ENCODE measurements at regions not wholly inside any gene's neighbourhood (a gene's known extent, or its start where the extent isn't known, plus 50 kb on each side); places are given as distances from the start of the nearest gene placed in this dataset.

- peak overlapping the region; percentile 15 for H2AFZ ChIP-seq (ENCODE audit: low read length)
- intact Hi-C loops (cut with micrococcal nuclease) = no loop called here
These were observed 229.1 kb upstream of the FN1 start for GRCh38 chr2:215664847-215665525.

GRCh38 chr2:215662715-215663114 lies 226.8 kb upstream of the FN1 start:
- CTCF ChIA-PET = no interaction called here
- no TSS peak for BruUV-seq (replicated peaks)
- H3K9ac ChIP-seq (ENCODE audit: low read length) = no peak overlapping the region

More at GRCh38 chr2:215664847-215665525, 229.1 kb upstream of the FN1 start:
- TF ChIP-seq CTCF (conservative IDR thresholded peaks at IDR 0.05; ENCODE audit: low read depth, low read length) = no peak
- no peak overlapping the region for H3K4me3 ChIP-seq (ENCODE audit: low read length)
- CTCF ChIA-PET = no interaction called here
- H3K9ac ChIP-seq (ENCODE audit: low read length) = no peak overlapping the region
- no peaks in the 10 kb centered on the region for H3K9me2 ChIP-seq (replicated peaks; ENCODE audit: low read length)
- H3K79me2 ChIP-seq (ENCODE audit: low read length) = no peaks in the 10 kb centered on the region
- no peaks in the 10 kb centered on the region for H4K20me1 ChIP-seq (ENCODE audit: low read length)
- POLR2A ChIA-PET (ENCODE audit: unreplicated experiment) = interaction anchor here (0.5 to 0.6 kb wide), 2 partner anchors 121 to 1034 kb away, joined by 3 to 8 read pairs; no protein-coding TSS in a partner anchor
- H3K4me2 ChIP-seq (ENCODE audit: low read length) = peak overlapping the region; percentile 63
- BruUV-seq (replicated peaks) = no TSS peak
- DNase-seq (peak; percentile 89), ATAC-seq (peak; percentile 99)
- H3K36me3 ChIP-seq (ENCODE audit: low read depth, low read length) = no peaks in the 10 kb centered on the region
- peak overlapping the region; percentile 73 for H3K27ac ChIP-seq (ENCODE audit: low read length)
- no peaks in the 10 kb centered on the region for H3K9me3 ChIP-seq (ENCODE audit: low read length)
- no peaks in the 10 kb centered on the region for H3K27me3 ChIP-seq (ENCODE audit: low read length)
- no peaks in the 10 kb centered on the region for H3F3A ChIP-seq (ENCODE audit: low read length, unreplicated experiment)
- H3K4me1 ChIP-seq (ENCODE audit: insufficient read depth, low read length) = peaks cover 15% of the 10 kb centered on the region

GRCh38 chr2:215660687-215661086 lies 224.8 kb upstream of the FN1 start:
- intact Hi-C loops (cut with micrococcal nuclease) = no loop called here
- ChIA-PET CTCF (no interaction called here), POLR2A (ENCODE audit: unreplicated experiment) (no interaction called here)
- H3K9ac ChIP-seq (ENCODE audit: low read length) = no peak overlapping the region
- H3K9me2 ChIP-seq (replicated peaks; ENCODE audit: low read length) = no peaks in the 10 kb centered on the region
- no TSS peak for BruUV-seq (replicated peaks)
- H4K20me1 ChIP-seq (ENCODE audit: low read length) = no peaks in the 10 kb centered on the region
- H3K27ac ChIP-seq (ENCODE audit: low read length) = no peak overlapping the region
- H3F3A ChIP-seq (ENCODE audit: low read length, unreplicated experiment) = no peaks in the 10 kb centered on the region
- no peaks in the 10 kb centered on the region for H3K36me3 ChIP-seq (ENCODE audit: low read depth, low read length)
- H3K4me3 ChIP-seq (ENCODE audit: low read length) = no peak overlapping the region
- ATAC-seq (no peak), DNase-seq (no peak)
- H3K4me1 ChIP-seq (ENCODE audit: insufficient read depth, low read length) = peaks cover 29% of the 10 kb centered on the region
- no peak for TF ChIP-seq EZH2phosphoT487 (IDR thresholded peaks at IDR 0.05; ENCODE audit: borderline replicate concordance, low read length)
- no peak for TF ChIP-seq CTCF (conservative IDR thresholded peaks at IDR 0.05; ENCODE audit: low read depth, low read length)
- no peak for TF ChIP-seq EZH2 (IDR thresholded peaks at IDR 0.05; ENCODE audit: low read length, unreplicated experiment)
- H3K27me3 ChIP-seq (ENCODE audit: low read length) = no peaks in the 10 kb centered on the region
- no peak overlapping the region for H3K4me2 ChIP-seq (ENCODE audit: low read length)
- H2AFZ ChIP-seq (ENCODE audit: low read length) = no peak overlapping the region
- no peaks in the 10 kb centered on the region for H3K9me3 ChIP-seq (ENCODE audit: low read length)
- no peaks in the 10 kb centered on the region for H3K79me2 ChIP-seq (ENCODE audit: low read length)

More at GRCh38 chr2:215662715-215663114, 226.8 kb upstream of the FN1 start:
- POLR2A ChIA-PET (ENCODE audit: unreplicated experiment) = no interaction called here
- no peak overlapping the region for H3K4me2 ChIP-seq (ENCODE audit: low read length)
- DNase-seq = no peak
- no peak overlapping the region for H3K4me3 ChIP-seq (ENCODE audit: low read length)
- no peak overlapping the region for H3K27ac ChIP-seq (ENCODE audit: low read length)
- peaks cover 24% of the 10 kb centered on the region for H3K4me1 ChIP-seq (ENCODE audit: insufficient read depth, low read length)
- ATAC-seq = no peak
- H3K79me2 ChIP-seq (ENCODE audit: low read length) = no peaks in the 10 kb centered on the region
- H3K9me2 ChIP-seq (replicated peaks; ENCODE audit: low read length) = no peaks in the 10 kb centered on the region
- H3K27me3 ChIP-seq (ENCODE audit: low read length) = no peaks in the 10 kb centered on the region
- TF ChIP-seq CTCF (conservative IDR thresholded peaks at IDR 0.05; ENCODE audit: low read depth, low read length) (no peak), EZH2 (IDR thresholded peaks at IDR 0.05; ENCODE audit: low read length, unreplicated experiment) (no peak), EZH2phosphoT487 (IDR thresholded peaks at IDR 0.05; ENCODE audit: borderline replicate concordance, low read length) (no peak)
- H3K36me3 ChIP-seq (ENCODE audit: low read depth, low read length) = no peaks in the 10 kb centered on the region
- no peaks in the 10 kb centered on the region for H3F3A ChIP-seq (ENCODE audit: low read length, unreplicated experiment)
- intact Hi-C loops (cut with micrococcal nuclease) = no loop called here
- no peaks in the 10 kb centered on the region for H3K9me3 ChIP-seq (ENCODE audit: low read length)
- H4K20me1 ChIP-seq (ENCODE audit: low read length) = no peaks in the 10 kb centered on the region
- H2AFZ ChIP-seq (ENCODE audit: low read length) = no peak overlapping the region
